Thoracic aorta (tissue), 2 donors: ENCODE measurements at regions not wholly inside any gene's neighbourhood (a gene's known extent, or its start where the extent isn't known, plus 50 kb on each side); places are given as distances from the start of the nearest gene placed in this dataset.

Experiments
- ATAC-seq: fragments of 150-250 bp; one replicate; pipeline ENCODE4 v1.8.0; 2017; ENCODE audit warnings: low read depth; ENCODE audit not compliant: insufficient number of reproducible peaks, low FRiP score
- DNase-seq: peaks from one replicate; pipeline ENCODE4 v3.0.0-alpha.2; 2020; ENCODE audit warnings: low spot score
- H3K27ac ChIP-seq, 2 donors: fragments of 200-600 bp; sonication (generic); 1 replicate in 1 of 2; 2 replicates in 1 of 2; pipeline ENCODE4 v1.5.1; 2016; ENCODE audit warnings: mild to moderate bottlenecking in 2 of 2, moderate library complexity in 2 of 2
- H3K27me3 ChIP-seq: fragments of 200-600 bp; sonication (generic); replicated peaks from 2 replicates; pipeline ENCODE4 v1.6.0; 2016; ENCODE audit warnings: mild to moderate bottlenecking; ENCODE audit not compliant: insufficient read depth
- H3K36me3 ChIP-seq: fragments of 200-600 bp; sonication (generic); one replicate; pipeline ENCODE4 v1.5.1; 2016
- H3K4me1 ChIP-seq, 2 donors: fragments of 200-600 bp; sonication (generic); 1 replicate in 1 of 2; 2 replicates in 1 of 2; pipeline versions ENCODE4 v1.5.1 to v1.6.0; 2016; ENCODE audit warnings: low read depth in 2 of 2, mild to moderate bottlenecking in 1 of 2; ENCODE audit not compliant: control insufficient read depth in 1 of 2
- H3K4me3 ChIP-seq: fragments of 200-600 bp; sonication (generic); 2 replicates; pipeline ENCODE4 v1.5.1; 2016; ENCODE audit warnings: mild to moderate bottlenecking
- H3K9me3 ChIP-seq: fragments of 200-600 bp; sonication (generic); 2 replicates; pipeline ENCODE4 v1.5.1; 2016
- TF ChIP-seq, protein P1 (sequence below): fragments of 200-600 bp; sonication (generic); IDR thresholded peaks from one replicate; pipeline ENCODE4 v1.5.1; 2019; ENCODE audit warnings: antibody characterized with exemption

DNA sequence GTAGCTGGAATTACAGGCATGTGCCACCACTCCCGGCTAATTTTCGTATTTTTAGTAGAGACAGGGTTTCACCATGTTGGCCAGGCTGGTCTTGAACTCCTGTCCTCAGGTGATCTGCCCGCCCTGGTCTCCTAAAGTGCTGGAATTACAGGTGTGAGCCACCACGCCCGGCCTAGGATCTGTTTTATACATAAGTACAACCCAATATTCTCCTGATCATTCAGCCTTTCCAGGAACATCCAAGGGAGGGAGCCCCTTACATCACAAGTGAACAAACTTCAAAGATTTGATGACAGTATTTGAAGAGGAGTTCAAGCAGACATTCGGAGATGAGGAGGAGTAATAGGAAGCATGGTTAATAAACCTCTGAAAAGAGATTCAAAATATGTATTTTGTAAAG lies 54.9 kb upstream of the RAB3GAP2 start:
- no peaks in the 10 kb centered on the region for H3K4me1 ChIP-seq
- no peak overlapping the region for H3K4me3 ChIP-seq
- H3K27me3 ChIP-seq = no peaks in the 10 kb centered on the region
- DNase-seq (no peak), ATAC-seq (no peak)
- no peaks in the 10 kb centered on the region for H3K9me3 ChIP-seq
- H3K27ac ChIP-seq = no peak overlapping the region
- H3K36me3 ChIP-seq = no peaks in the 10 kb centered on the region
- TF ChIP-seq, protein P1, sequence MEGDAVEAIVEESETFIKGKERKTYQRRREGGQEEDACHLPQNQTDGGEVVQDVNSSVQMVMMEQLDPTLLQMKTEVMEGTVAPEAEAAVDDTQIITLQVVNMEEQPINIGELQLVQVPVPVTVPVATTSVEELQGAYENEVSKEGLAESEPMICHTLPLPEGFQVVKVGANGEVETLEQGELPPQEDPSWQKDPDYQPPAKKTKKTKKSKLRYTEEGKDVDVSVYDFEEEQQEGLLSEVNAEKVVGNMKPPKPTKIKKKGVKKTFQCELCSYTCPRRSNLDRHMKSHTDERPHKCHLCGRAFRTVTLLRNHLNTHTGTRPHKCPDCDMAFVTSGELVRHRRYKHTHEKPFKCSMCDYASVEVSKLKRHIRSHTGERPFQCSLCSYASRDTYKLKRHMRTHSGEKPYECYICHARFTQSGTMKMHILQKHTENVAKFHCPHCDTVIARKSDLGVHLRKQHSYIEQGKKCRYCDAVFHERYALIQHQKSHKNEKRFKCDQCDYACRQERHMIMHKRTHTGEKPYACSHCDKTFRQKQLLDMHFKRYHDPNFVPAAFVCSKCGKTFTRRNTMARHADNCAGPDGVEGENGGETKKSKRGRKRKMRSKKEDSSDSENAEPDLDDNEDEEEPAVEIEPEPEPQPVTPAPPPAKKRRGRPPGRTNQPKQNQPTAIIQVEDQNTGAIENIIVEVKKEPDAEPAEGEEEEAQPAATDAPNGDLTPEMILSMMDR = no peak

DNA sequence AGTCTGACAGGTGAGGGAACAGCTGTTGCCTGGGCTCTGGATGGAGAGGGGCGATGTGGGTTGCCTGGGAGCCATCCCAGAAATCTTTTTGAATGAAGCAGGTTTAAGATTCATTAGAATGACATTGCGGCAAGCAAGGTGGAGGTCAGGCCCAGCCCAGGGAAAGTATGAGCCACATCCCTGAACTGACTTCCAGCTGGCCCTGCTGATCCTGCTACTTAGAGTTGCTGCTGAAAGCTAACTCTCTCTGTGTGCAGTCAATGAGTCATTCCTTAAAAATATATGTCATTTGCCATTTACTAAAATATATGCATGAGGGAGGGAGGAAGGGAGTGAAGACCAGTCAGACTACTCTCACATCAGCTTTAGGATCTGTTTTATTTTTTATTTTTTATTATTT lies 54.3 kb upstream of the RAB3GAP2 start:
- TF ChIP-seq, protein P1 = no peak
- Histone ChIP-seq H3K27me3 (no peaks in the 10 kb centered on the region), H3K4me3 (no peak overlapping the region), H3K27ac (no peak overlapping the region), H3K9me3 (no peaks in the 10 kb centered on the region), H3K4me1 (no peaks in the 10 kb centered on the region), H3K36me3 (no peaks in the 10 kb centered on the region)
- no peak for DNase-seq
- no peak for ATAC-seq

DNA sequence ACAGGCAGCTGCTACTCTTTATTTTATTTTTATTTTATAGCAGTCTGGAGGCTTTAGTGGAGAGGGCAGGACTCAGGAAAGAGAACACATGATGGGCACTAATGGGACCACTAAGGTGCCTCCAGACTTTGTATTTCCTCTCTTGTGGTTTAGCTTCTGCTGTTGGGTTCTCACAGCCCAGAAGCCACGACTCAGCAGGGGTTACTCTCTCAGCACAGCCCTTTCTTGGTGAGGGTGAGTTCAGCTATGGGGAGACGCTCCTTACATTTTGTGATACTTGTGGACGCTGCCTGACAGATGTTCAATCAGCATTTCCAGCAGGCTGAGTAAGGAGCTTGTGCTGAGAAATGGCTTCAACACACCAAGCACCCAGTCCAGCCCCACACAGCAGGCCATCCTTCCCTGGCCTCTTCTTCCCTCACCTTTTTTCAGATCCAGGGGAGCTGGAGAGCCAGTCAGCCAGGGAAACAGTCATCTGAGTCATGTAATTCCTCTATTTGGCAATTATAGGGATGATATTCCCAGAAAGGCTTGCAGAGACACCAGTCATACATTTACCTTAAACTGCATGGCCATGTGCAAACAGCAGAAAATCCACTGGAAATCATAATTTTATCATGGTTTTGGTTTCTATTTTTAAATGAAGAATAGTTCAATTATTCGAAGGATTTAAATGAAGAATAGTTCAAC lies 53.2 kb upstream of the RAB3GAP2 start:
- Histone ChIP-seq H3K4me1 (no peaks in the 10 kb centered on the region), H3K4me3 (no peak overlapping the region), H3K27me3 (no peaks in the 10 kb centered on the region), H3K27ac (no peak overlapping the region), H3K9me3 (no peaks in the 10 kb centered on the region), H3K36me3 (no peaks in the 10 kb centered on the region)
- no peak for ATAC-seq
- TF ChIP-seq, protein P1 = no peak
- no peak for DNase-seq

- H3K4me3 ChIP-seq = no peak overlapping the region
- H3K27me3 ChIP-seq = no peaks in the 10 kb centered on the region
- no peaks in the 10 kb centered on the region for H3K36me3 ChIP-seq
- TF ChIP-seq, protein P1 = no peak
- DNase-seq (no peak), ATAC-seq (no peak)
- H3K27ac ChIP-seq = no peak overlapping the region
- H3K9me3 ChIP-seq = no peaks in the 10 kb centered on the region
- H3K4me1 ChIP-seq = no peaks in the 10 kb centered on the region
These were observed 51.5 kb upstream of the RAB3GAP2 start for GRCh38 chr1:220323717-220324116.

GRCh38 chr1:220322570-220322969 lies 50.3 kb upstream of the RAB3GAP2 start:
- Histone ChIP-seq H3K4me3 (no peak overlapping the region), H3K27me3 (no peaks in the 10 kb centered on the region), H3K4me1 (no peaks in the 10 kb centered on the region), H3K27ac (no peak overlapping the region), H3K9me3 (no peaks in the 10 kb centered on the region), H3K36me3 (no peaks in the 10 kb centered on the region)
- TF ChIP-seq, protein P1 = no peak
- DNase-seq (no peak), ATAC-seq (no peak)
